Activated CD8-positive, alpha-beta T cell treated with anti-CD3 and anti-CD28 coated beads for 36 hours (primary cell): ENCODE measurements at regions not wholly inside any gene's neighbourhood (a gene's known extent, or its start where the extent isn't known, plus 50 kb on each side); places are given as distances from the start of the nearest gene placed in this dataset.

Experiments
- ATAC-seq: fragments of 200-7000 bp; cut with Tn5 transposase; one replicate; pipeline ENCODE4 v1.10.0; 2021; ENCODE audit warnings: mild to moderate bottlenecking, moderate library complexity
- CTCF ChIA-PET: fragments of 350-600 bp; sonication (Branson Sonifier 250); formaldehyde crosslinking; loops from one replicate; lab custom pipeline; 2021; ENCODE audit warnings: antibody characterized with exemption; lab: Charles Lee
- POLR2A ChIA-PET: fragments of 350-600 bp; sonication (Branson Sonifier 250); formaldehyde crosslinking; loops from one replicate; lab custom pipeline; 2021; ENCODE audit warnings: antibody characterized with exemption; lab: Charles Lee
- DNase-seq: peaks from one replicate; pipeline ENCODE4 v3.0.0-alpha.2; 2020
- H3K27ac Mint-ChIP-seq: one replicate; pipeline ENCODE4 v1.8.0; 2021; ENCODE audit warnings: mild to moderate bottlenecking, mixed read lengths
- H3K27me3 Mint-ChIP-seq: one replicate; pipeline ENCODE4 v1.8.0; 2021; ENCODE audit warnings: mixed read lengths
- H3K36me3 Mint-ChIP-seq: one replicate; pipeline ENCODE4 v1.8.0; 2021; ENCODE audit warnings: low read depth, mixed read lengths
- H3K4me1 Mint-ChIP-seq: one replicate; pipeline ENCODE4 v1.8.0; 2021; ENCODE audit warnings: low read depth, mixed read lengths
- H3K4me3 Mint-ChIP-seq: one replicate; pipeline ENCODE4 v1.8.0; 2021; ENCODE audit warnings: mild to moderate bottlenecking, moderate library complexity, mixed read lengths
- H3K9me3 Mint-ChIP-seq: one replicate; pipeline ENCODE4 v1.8.0; 2021; ENCODE audit warnings: mixed read lengths
- intact Hi-C: fragments of 100-400 bp; cut with micrococcal nuclease; formaldehyde crosslinking; loops from one replicate; pipeline ENCODE4 v1.10.0; 2022
- TF ChIP-seq, protein P1 (sequence below): fragments of 200-600 bp; IDR thresholded peaks from one replicate; pipeline ENCODE4 v1.8.0; 2022; ENCODE audit warnings: antibody characterized with exemption, mild to moderate bottlenecking

DNA sequence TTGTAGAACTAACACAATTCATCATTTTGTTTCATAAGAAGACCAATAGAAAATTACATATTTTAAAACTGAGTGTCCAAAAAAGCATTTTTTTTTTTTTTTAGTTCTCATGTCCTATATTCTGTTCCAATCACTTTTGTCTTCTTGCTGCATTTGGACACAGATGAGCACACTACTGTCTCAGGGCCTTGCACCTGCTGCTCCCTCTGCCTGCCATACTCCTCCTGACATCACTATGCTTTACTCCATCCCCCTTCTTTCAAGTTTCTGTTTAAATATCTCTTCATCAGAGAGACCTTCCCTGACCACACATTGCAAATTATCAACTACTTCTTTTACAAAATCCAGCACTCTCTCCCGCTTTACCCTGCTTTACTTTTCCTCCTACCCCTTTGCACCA lies 230.7 kb upstream of the GK2 start:
- Mint-ChIP-seq H3K27ac (no peak overlapping the region), H3K27me3 (no peaks in the 10 kb centered on the region), H3K4me3 (no peak overlapping the region), H3K9me3 (no peaks in the 10 kb centered on the region), H3K4me1 (no peaks in the 10 kb centered on the region), H3K36me3 (no peaks in the 10 kb centered on the region)
- TF ChIP-seq, protein P1, sequence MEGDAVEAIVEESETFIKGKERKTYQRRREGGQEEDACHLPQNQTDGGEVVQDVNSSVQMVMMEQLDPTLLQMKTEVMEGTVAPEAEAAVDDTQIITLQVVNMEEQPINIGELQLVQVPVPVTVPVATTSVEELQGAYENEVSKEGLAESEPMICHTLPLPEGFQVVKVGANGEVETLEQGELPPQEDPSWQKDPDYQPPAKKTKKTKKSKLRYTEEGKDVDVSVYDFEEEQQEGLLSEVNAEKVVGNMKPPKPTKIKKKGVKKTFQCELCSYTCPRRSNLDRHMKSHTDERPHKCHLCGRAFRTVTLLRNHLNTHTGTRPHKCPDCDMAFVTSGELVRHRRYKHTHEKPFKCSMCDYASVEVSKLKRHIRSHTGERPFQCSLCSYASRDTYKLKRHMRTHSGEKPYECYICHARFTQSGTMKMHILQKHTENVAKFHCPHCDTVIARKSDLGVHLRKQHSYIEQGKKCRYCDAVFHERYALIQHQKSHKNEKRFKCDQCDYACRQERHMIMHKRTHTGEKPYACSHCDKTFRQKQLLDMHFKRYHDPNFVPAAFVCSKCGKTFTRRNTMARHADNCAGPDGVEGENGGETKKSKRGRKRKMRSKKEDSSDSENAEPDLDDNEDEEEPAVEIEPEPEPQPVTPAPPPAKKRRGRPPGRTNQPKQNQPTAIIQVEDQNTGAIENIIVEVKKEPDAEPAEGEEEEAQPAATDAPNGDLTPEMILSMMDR: no peak
- DNase-seq: no peak
- ChIA-PET CTCF (no interaction called here), POLR2A (interaction anchor here (0.6 kb wide), 1 partner anchor 1948 kb away, joined by 3 read pairs; no protein-coding TSS in a partner anchor)
- ATAC-seq: no peak
- intact Hi-C loops: no loop called here

DNA sequence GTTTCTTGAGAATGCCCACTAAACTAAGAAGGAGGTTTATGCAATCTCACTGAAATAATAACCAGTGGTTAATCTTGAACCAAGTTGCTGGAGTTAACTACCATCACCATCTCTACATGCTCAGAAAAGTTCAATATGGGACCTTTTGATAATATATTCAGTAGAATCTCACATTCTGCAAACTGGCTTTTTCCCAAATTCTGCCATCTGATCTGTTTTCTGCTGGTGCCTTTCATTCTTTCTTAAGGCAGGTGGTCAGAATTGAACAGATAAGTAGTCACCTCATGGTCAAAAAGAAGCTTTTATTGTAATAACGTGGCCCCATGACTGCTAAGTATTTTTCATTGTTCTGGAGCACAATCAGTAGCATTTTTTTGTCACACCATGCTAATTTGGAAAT lies 229.0 kb upstream of the GK2 start:
- intact Hi-C loops: no loop called here
- POLR2A ChIA-PET: no interaction called here
- no peak for DNase-seq
- no peaks in the 10 kb centered on the region for H3K36me3 Mint-ChIP-seq
- no peak overlapping the region for H3K27ac Mint-ChIP-seq
- no peak for ATAC-seq
- no peaks in the 10 kb centered on the region for H3K27me3 Mint-ChIP-seq
- no peak overlapping the region for H3K4me3 Mint-ChIP-seq
- no peaks in the 10 kb centered on the region for H3K9me3 Mint-ChIP-seq
- CTCF ChIA-PET: no interaction called here
- TF ChIP-seq, protein P1: no peak
- no peaks in the 10 kb centered on the region for H3K4me1 Mint-ChIP-seq

DNA sequence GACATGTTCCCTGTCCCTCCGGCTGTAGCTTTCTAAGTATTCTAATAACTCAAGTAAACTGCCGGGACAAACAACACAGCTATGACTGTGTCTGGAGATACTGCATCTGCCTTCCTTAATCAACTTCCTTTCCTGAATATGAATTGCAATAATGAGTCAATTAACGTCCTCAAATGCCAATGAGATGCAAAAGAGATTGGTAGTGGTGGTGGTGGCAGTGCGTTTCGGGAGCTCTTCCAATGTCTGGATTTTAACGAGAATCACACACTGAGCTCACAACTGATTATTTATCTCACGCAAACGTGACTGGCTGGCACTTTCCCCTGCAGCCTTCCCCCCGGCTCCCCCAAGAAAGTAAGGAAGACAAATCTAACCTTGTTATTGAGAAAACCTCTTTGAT lies 226.1 kb upstream of the GK2 start:
- intact Hi-C loops: no loop called here
- Mint-ChIP-seq H3K4me3 (no peak overlapping the region), H3K27ac (no peak overlapping the region), H3K4me1 (no peaks in the 10 kb centered on the region), H3K27me3 (no peaks in the 10 kb centered on the region), H3K36me3 (no peaks in the 10 kb centered on the region), H3K9me3 (no peaks in the 10 kb centered on the region)
- ChIA-PET CTCF (no interaction called here), POLR2A (no interaction called here)
- ATAC-seq (no peak), DNase-seq (no peak)
- TF ChIP-seq, protein P1: no peak

DNA sequence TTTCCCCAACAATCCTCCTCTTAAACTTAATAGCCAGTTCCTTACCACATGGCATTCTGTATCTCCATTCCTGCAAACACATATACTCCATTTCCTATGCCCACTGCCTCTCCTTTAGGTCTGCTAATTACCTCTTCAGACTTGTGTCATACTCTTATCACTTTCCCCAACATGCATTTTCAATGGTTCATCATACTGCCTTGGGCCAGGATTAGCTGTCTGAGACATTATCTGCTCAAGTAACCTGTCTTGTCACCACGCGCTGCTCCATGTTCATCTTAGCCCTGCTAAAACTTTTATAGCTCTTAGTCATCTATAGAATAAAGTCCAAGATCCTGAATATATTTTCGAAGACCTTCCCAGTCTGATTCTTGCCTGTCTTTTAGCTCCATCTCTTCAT lies 224.1 kb upstream of the GK2 start:
- Mint-ChIP-seq H3K4me3 (no peak overlapping the region), H3K27me3 (no peaks in the 10 kb centered on the region), H3K4me1 (no peaks in the 10 kb centered on the region), H3K36me3 (no peaks in the 10 kb centered on the region), H3K9me3 (no peaks in the 10 kb centered on the region), H3K27ac (no peak overlapping the region)
- CTCF ChIA-PET: no interaction called here
- no peak for ATAC-seq
- no peak for DNase-seq
- intact Hi-C loops: no loop called here
- POLR2A ChIA-PET: interaction anchor here (0.6 kb wide), 1 partner anchor 25 kb away, joined by 3 read pairs; no protein-coding TSS in a partner anchor
- TF ChIP-seq, protein P1: no peak

DNA sequence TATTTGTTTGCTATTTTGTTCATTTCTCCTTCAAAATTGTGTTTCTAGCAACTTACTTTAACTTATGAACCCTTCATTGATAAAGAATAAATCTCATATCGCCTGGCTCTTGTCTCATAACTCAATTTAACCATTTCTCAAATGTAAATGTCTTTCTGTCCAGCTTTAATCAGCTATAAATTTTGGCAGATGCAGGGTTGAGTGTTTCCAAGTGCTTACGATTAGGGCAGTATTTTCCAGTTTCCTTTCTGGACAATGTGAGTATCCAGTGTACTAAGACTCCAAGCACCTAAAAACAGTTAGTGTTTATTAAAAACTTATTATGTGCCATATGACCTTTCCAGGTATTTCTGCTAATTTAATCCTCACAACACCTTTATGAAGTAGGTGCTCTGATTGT lies 218.6 kb upstream of the GK2 start:
- DNase-seq: no peak
- Mint-ChIP-seq H3K4me1 (no peaks in the 10 kb centered on the region), H3K36me3 (no peaks in the 10 kb centered on the region), H3K27ac (no peak overlapping the region), H3K27me3 (no peaks in the 10 kb centered on the region), H3K4me3 (no peak overlapping the region), H3K9me3 (no peaks in the 10 kb centered on the region)
- CTCF ChIA-PET: no interaction called here
- ATAC-seq: no peak
- TF ChIP-seq, protein P1: no peak
- intact Hi-C loops: no loop called here
- POLR2A ChIA-PET: no interaction called here
